ENCODE measurements at regions not wholly inside any gene's neighbourhood (a gene's known extent, or its start where the extent isn't known, plus 50 kb on each side); places are given as distances from the start of the nearest gene placed in this dataset.

- TF ChIP-seq CTCF (IDR thresholded peaks at IDR 0.05) (no peak), POLR2A (IDR thresholded peaks at IDR 0.05) (no peak)
- intact Hi-C loops (cut with DNase I) = no loop called here
- Histone ChIP-seq H3K27ac (no peak overlapping the region), H3K27me3 (no peaks in the 10 kb centered on the region), H3K4me3 (replicated peaks in 1 of 3) (no peak overlapping the region), H3K36me3 (no peaks in the 10 kb centered on the region), H3K9me3 (no peaks in the 10 kb centered on the region), H3K4me1 (no peaks in the 10 kb centered on the region)
- DNase-seq = no peak
- WGBS, 2 donors = 85 to 90% methylated on average over 6 of the region's 6 CpGs
Measured at GRCh38 chr5:165161204-165161603, 1655.8 kb downstream of the MAT2B start.

GRCh38 chr5:165163861-165164260 is 1658.4 kb downstream of the MAT2B start:
- no peaks in the 10 kb centered on the region for H3K27me3 ChIP-seq
- no peaks in the 10 kb centered on the region for H3K4me1 ChIP-seq
- no peak overlapping the region for H3K4me3 ChIP-seq (replicated peaks in 1 of 3)
- no peak overlapping the region for H3K27ac ChIP-seq
- TF ChIP-seq CTCF (IDR thresholded peaks at IDR 0.05) = no peak
- TF ChIP-seq POLR2A (IDR thresholded peaks at IDR 0.05) = no peak
- WGBS, 2 donors = 45 to 67% methylated on average over 2 of the region's 2 CpGs
- H3K36me3 ChIP-seq = no peaks in the 10 kb centered on the region
- H3K9me3 ChIP-seq = no peaks in the 10 kb centered on the region
- DNase-seq = no peak
- intact Hi-C loops (cut with DNase I) = no loop called here

- Histone ChIP-seq H3K4me3 (replicated peaks in 1 of 3) (no peak overlapping the region), H3K36me3 (no peaks in the 10 kb centered on the region), H3K27me3 (no peaks in the 10 kb centered on the region), H3K27ac (no peak overlapping the region), H3K9me3 (no peaks in the 10 kb centered on the region), H3K4me1 (no peaks in the 10 kb centered on the region)
- 83 to 90% methylated on average over 2 of the region's 2 CpGs for WGBS, 2 donors
- DNase-seq = no peak
- intact Hi-C loops (cut with DNase I) = no loop called here
- TF ChIP-seq CTCF (IDR thresholded peaks at IDR 0.05) (no peak), POLR2A (IDR thresholded peaks at IDR 0.05) (no peak)
Measured at GRCh38 chr5:165173651-165174050, 1668.2 kb downstream of the MAT2B start.

GRCh38 chr5:165175041-165175440 is 1669.6 kb downstream of the MAT2B start:
- Histone ChIP-seq H3K27ac (no peak overlapping the region), H3K27me3 (no peaks in the 10 kb centered on the region), H3K4me1 (no peaks in the 10 kb centered on the region), H3K4me3 (replicated peaks in 1 of 3) (no peak overlapping the region), H3K9me3 (no peaks in the 10 kb centered on the region), H3K36me3 (no peaks in the 10 kb centered on the region)
- intact Hi-C loops (cut with DNase I) = no loop called here
- TF ChIP-seq POLR2A (IDR thresholded peaks at IDR 0.05) = no peak
- TF ChIP-seq CTCF (IDR thresholded peaks at IDR 0.05) = no peak
- DNase-seq = no peak
- WGBS, 2 donors = 63 to 68% methylated on average over 2 of the region's 2 CpGs

- Histone ChIP-seq H3K4me1 (no peaks in the 10 kb centered on the region), H3K36me3 (no peaks in the 10 kb centered on the region), H3K27ac (no peak overlapping the region), H3K27me3 (no peaks in the 10 kb centered on the region), H3K9me3 (no peaks in the 10 kb centered on the region), H3K4me3 (replicated peaks in 1 of 3) (no peak overlapping the region)
- WGBS, 2 donors = 93 to 100% methylated on average over 2 of the region's 2 CpGs
- intact Hi-C loops (cut with DNase I) = no loop called here
- TF ChIP-seq CTCF (IDR thresholded peaks at IDR 0.05) = no peak
- TF ChIP-seq POLR2A (IDR thresholded peaks at IDR 0.05) = no peak
- no peak for DNase-seq
Measured at GRCh38 chr5:165184183-165184582, 1678.8 kb downstream of the MAT2B start.

All from thyroid gland (tissue), 4 donors.